22Rv1 (cell line): ENCODE measurements at regions not wholly inside any gene's neighbourhood (a gene's known extent, or its start where the extent isn't known, plus 50 kb on each side); places are given as distances from the start of the nearest gene placed in this dataset.

Experiments used
- H3K27ac ChIP-seq: fragments of 450-650 bp; 2 replicates; pipeline ENCODE4 v1.5.1; 2017
- ZFX ChIP-seq: fragments of 450-650 bp; IDR thresholded peaks from 2 replicates; pipeline ENCODE4 v1.6.1; 2017; ENCODE audit warnings: antibody characterized with exemption, borderline replicate concordance
- TF ChIP-seq, protein P1 (sequence below): fragments of 450-650 bp; IDR thresholded peaks from 2 replicates; pipeline ENCODE4 v1.5.1; 2017; ENCODE audit warnings: mild to moderate bottlenecking

DNA sequence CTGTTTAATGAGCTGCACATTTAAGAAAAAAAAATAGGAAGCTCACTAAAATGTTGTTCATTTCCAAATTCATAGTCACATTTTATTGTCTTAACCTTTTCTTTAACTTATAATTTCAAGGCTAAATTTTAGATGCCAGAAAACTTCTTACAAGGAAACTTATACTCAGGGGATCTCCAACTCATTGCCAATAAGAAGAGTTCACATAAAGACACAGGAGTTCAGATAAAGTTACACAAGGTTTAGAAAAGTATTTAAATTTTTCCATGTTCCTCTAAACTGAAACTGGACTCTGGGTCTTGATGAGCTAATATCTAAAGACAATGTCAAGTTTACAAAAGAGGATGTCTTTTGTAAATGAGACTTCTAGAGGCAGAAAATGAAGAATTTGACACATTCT is 190.7 kb upstream of the KCNJ16 start:
- TF ChIP-seq, protein P1, sequence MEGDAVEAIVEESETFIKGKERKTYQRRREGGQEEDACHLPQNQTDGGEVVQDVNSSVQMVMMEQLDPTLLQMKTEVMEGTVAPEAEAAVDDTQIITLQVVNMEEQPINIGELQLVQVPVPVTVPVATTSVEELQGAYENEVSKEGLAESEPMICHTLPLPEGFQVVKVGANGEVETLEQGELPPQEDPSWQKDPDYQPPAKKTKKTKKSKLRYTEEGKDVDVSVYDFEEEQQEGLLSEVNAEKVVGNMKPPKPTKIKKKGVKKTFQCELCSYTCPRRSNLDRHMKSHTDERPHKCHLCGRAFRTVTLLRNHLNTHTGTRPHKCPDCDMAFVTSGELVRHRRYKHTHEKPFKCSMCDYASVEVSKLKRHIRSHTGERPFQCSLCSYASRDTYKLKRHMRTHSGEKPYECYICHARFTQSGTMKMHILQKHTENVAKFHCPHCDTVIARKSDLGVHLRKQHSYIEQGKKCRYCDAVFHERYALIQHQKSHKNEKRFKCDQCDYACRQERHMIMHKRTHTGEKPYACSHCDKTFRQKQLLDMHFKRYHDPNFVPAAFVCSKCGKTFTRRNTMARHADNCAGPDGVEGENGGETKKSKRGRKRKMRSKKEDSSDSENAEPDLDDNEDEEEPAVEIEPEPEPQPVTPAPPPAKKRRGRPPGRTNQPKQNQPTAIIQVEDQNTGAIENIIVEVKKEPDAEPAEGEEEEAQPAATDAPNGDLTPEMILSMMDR: no peak
- TF ChIP-seq ZFX: no peak
- H3K27ac ChIP-seq: no peak overlapping the region

DNA sequence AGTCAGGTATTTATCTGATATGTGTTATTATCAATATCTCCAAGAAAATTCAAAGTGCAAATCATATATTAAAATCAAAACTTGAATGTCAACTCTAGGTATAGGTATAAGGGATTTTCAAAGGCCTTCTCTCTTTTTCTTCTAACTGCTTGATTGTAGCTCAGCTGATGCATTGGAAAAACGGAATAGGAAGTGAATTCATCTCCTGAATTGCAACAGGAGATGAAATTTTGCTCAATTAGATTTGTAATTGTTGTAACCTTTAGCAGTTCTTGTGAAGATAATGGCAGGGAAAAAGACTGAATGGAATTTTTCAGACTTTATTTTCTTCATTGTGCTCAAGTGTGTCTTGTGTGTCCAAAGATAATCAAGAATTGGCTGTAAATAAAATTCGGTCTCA is 190.2 kb upstream of the KCNJ16 start:
- no peak overlapping the region for H3K27ac ChIP-seq
- no peak for TF ChIP-seq ZFX
- TF ChIP-seq, protein P1: no peak

DNA sequence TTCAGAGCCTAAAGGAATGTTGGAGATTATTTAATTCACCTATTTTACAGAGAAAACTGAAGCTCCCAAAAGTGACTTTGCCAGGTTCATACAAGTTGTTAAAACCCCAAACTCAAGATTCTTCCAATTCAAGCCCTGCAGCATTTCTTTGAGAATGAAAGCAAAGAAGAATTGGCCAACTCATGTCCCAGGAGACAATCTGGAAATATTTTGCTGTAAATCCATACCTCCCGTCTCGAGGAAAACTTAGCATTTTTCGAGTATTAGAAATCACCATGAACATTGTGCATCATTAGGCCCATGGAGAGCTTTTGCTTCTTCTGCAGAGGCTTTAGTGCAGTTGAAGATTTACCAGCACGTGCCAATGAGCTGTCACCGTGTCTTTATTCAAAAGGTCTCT is 176.4 kb upstream of the KCNJ16 start:
- TF ChIP-seq ZFX: no peak
- TF ChIP-seq, protein P1: no peak

DNA sequence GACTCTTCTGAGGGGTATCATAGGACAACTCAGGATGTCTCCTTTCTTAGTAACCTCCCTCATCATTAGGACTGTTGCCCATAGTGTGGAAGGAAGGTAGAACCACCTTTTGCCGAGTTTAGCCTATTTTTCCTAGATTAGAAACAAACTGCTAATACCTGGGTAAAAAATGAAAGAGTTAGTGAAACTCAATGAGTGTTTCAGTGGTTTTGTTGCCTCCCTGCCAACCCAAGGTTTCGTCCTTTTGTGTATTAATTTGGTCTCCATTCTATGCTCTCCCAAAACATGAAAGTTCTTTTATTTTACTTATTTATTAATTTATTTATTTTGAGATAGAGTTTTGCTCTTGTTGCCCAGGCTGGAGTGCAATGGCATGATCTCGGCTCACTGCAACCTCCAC is 174.9 kb upstream of the KCNJ16 start:
- TF ChIP-seq, protein P1: no peak
- TF ChIP-seq ZFX: no peak
- H3K27ac ChIP-seq: no peak overlapping the region

More for the DNA sequence above, 176.4 kb upstream of the KCNJ16 start:
- no peak overlapping the region for H3K27ac ChIP-seq

DNA sequence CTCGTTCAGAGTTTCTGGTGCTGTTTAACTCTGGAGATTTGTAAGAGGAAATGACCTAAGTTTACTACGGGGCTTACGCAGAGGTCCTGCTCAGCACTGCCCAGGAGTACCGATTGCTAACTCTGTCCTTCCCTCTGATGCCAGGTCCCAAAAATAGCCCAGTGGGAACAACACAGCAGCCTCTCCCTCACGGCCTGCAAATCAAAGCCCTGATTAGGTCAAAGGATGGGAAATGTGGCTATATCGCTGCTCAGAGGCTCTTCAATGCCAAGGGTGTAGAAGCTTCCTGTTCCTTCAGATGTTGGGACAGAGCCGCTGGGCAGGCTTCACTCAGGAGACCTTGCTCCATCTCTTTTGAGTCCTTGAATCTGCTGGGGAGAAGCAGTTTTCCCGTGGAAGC is 174.2 kb upstream of the KCNJ16 start:
- TF ChIP-seq, protein P1: no peak
- TF ChIP-seq ZFX: no peak

DNA sequence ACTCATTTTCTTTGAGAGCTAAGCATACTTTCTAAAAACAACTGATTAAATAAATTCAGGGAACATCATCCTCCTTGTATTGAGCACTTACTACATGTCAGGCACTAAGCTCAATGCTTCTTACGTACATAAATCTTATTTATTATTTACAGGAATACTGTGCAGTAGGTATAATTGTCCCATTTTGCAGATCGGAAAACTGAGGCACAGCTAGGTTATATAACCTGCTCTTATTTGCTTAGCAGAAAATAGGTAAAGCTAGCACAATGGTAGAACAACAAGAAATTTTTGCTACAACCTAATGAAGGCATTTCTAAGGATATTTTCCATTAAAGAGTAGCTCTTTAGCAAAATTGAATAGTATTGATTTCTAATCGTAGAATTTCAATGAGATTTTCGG is 168.7 kb upstream of the KCNJ16 start:
- TF ChIP-seq, protein P1: no peak
- no peak for TF ChIP-seq ZFX
- H3K27ac ChIP-seq: no peak overlapping the region

More for the DNA sequence above, 174.2 kb upstream of the KCNJ16 start:
- no peak overlapping the region for H3K27ac ChIP-seq

DNA sequence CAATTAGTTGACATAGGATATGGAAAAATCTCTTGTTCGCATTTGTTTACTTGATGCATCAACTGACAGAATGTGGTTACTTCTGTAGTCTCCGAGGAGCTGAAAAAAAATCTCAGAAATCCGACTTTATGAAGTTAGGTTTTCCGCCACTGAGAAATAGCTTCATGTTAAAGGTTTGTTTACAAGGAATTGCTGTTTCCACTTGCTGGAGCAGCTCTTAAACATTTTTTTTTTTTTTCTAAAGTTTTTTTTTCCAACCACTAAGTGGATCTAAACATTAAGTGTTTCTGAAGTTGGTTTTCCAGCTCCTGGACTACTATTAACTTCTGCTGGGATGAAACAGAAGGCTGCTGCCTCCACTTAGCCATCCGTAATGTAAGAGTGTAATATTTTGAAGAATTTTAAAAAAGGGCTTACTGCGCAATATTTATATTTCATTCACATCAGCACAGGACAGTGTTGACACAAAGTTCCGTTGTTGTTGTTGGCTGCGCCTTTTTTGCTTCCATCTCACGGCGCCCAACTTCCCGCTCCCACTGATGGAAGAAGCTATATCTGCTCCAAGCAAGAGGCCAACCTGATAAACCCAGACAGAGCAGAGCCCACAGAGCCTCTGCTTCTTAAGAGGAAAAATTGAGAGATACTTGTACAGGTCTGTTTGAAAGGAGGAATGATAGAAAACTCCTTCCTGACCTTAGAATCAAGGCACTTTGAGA is 167.7 kb upstream of the KCNJ16 start:
- no peak overlapping the region for H3K27ac ChIP-seq
- no peak for TF ChIP-seq ZFX
- TF ChIP-seq, protein P1: no peak
